ENCODE measurements at regions not wholly inside any gene's neighbourhood (a gene's known extent, or its start where the extent isn't known, plus 50 kb on each side); places are given as distances from the start of the nearest gene placed in this dataset.

GRCh38 chr3:106032479-106032878, 163.7 kb upstream of the CBLB start:
- Histone ChIP-seq H3K9me3 (no peaks in the 10 kb centered on the region), H3K4me1 (ENCODE audit: low read depth) (no peaks in the 10 kb centered on the region), H3K4me3 (no peak overlapping the region), H3K36me3 (ENCODE audit: low read depth) (no peaks in the 10 kb centered on the region)
- intact Hi-C loops (cut with DNase I, micrococcal nuclease) = no loop called here
- DNase-seq (no peak), ATAC-seq (no peak)
- no peak for TF ChIP-seq CTCF (IDR thresholded peaks at IDR 0.05)

DNA sequence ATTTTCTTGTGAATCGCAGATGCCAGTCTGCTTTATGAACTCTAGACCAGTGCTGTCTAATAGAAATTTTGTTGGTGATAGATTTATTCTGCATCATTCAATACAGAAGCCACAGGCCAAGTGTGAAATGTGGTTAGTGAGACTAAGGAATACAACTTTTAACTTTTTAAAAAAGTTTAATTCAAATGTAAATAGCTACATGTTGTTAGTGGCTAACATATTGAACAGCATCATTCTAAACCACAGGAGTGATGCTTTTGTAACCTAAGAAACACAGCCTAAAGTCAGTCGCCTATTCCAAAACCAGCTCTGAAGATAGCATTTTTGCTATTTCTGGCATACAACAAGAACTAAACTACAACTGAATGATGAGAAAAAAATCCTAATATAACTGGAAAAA, 164.8 kb upstream of the CBLB start:
- ATAC-seq (no peak), DNase-seq (no peak)
- intact Hi-C loops (cut with DNase I, micrococcal nuclease) = no loop called here
- no peaks in the 10 kb centered on the region for H3K9me3 ChIP-seq
- H3K36me3 ChIP-seq (ENCODE audit: low read depth) = no peaks in the 10 kb centered on the region
- no peaks in the 10 kb centered on the region for H3K4me1 ChIP-seq (ENCODE audit: low read depth)
- H3K4me3 ChIP-seq = no peak overlapping the region
- TF ChIP-seq CTCF (IDR thresholded peaks at IDR 0.05) = no peak

DNA sequence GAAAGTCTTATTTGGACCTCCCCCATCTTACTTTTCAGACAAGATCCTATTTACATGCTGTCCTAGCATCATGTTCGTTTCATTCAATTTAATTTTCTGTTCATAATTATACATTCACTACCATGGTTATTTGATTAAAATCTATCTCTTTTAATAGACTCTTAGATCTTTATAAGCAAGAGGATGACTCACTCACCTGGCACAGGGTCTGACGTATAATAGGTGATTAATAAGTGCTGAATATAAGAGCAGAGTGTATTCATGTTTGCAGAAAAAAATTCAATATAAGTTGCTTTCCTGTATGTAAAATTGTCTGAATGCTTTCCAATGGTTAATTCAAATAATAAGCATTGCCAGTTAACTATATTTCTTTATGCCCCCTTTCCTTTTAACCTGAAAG, 165.5 kb upstream of the CBLB start:
- intact Hi-C loops (cut with DNase I, micrococcal nuclease) = no loop called here
- no peaks in the 10 kb centered on the region for H3K36me3 ChIP-seq (ENCODE audit: low read depth)
- H3K4me3 ChIP-seq = no peak overlapping the region
- no peak for ATAC-seq
- no peaks in the 10 kb centered on the region for H3K4me1 ChIP-seq (ENCODE audit: low read depth)
- TF ChIP-seq CTCF (IDR thresholded peaks at IDR 0.05) = no peak
- H3K9me3 ChIP-seq = no peaks in the 10 kb centered on the region
- no peak for DNase-seq

DNA sequence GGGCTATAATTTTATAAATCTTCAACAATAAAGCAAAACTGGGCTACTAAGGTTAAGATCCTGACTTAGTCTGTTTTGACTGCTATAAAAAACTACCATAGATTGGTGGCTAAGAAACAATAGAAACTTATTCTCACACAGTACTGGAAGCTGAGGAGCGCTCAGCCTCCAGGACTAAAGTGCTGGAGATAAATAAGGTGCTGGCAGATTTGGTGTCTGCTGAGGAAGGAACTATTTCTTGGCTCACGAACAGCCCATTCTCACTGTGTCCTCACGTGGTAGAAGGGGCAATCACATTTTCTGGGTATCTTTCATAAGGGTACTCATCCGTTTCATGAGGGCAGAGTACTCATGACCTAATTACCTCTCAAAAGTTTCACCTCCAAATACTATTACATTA, 166.8 kb upstream of the CBLB start:
- ATAC-seq (no peak), DNase-seq (no peak)
- H3K9me3 ChIP-seq = no peaks in the 10 kb centered on the region
- H3K36me3 ChIP-seq (ENCODE audit: low read depth) = no peaks in the 10 kb centered on the region
- no peak for TF ChIP-seq CTCF (IDR thresholded peaks at IDR 0.05)
- no peaks in the 10 kb centered on the region for H3K4me1 ChIP-seq (ENCODE audit: low read depth)
- intact Hi-C loops (cut with DNase I, micrococcal nuclease) = no loop called here
- no peak overlapping the region for H3K4me3 ChIP-seq

DNA sequence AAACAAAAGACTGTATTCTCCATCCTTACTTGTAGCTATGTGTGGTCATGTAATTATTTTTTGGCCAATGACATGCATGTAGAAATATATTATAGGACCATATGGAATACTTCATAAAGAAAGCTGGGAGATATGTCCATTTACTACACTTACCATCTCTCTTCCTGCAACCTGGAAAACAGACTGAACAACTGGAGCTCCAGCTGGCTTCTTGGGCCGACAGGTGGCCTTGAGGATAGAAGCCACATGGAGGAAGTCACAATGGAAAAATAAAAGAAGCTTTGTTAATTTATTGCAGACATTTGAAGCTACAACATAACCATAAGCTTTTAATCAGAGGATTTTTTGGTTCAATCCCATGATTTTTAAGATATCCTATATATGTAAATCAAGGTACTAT, 167.9 kb upstream of the CBLB start:
- H3K4me1 ChIP-seq (ENCODE audit: low read depth) = no peaks in the 10 kb centered on the region
- TF ChIP-seq CTCF (IDR thresholded peaks at IDR 0.05) = no peak
- H3K36me3 ChIP-seq (ENCODE audit: low read depth) = no peaks in the 10 kb centered on the region
- no peak overlapping the region for H3K4me3 ChIP-seq
- ATAC-seq (no peak), DNase-seq (no peak)
- no peaks in the 10 kb centered on the region for H3K9me3 ChIP-seq
- intact Hi-C loops (cut with DNase I, micrococcal nuclease) = no loop called here

DNA sequence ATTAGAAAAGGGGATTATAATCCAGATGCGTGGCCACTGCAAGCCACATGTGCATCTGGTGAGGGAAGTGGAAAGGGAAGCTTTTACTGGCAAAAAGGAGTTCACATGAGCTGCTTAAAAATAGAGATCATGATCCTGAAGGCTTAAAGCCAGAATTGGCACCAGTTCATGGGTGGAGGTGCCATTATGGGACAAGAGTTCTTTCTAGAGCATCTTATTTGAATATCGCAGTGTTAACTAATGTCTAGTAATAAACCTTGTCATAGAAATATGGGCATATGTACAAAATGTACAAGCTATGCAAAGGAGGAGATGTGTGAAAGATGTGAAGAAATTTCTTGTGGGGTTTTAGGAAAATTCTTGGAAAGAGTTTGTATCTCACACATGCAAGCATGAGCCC, 178.4 kb upstream of the CBLB start:
- no peaks in the 10 kb centered on the region for H3K4me1 ChIP-seq (ENCODE audit: low read depth)
- no peak for TF ChIP-seq CTCF (IDR thresholded peaks at IDR 0.05)
- intact Hi-C loops (cut with DNase I, micrococcal nuclease) = no loop called here
- DNase-seq = no peak
- no peaks in the 10 kb centered on the region for H3K36me3 ChIP-seq (ENCODE audit: low read depth)
- no peak overlapping the region for H3K4me3 ChIP-seq
- no peaks in the 10 kb centered on the region for H3K9me3 ChIP-seq
- no peak for ATAC-seq

Data from mucosa of descending colon (tissue), 3 donors.